CD14-positive monocyte (primary cell): ENCODE measurements at regions not wholly inside any gene's neighbourhood (a gene's known extent, or its start where the extent isn't known, plus 50 kb on each side); places are given as distances from the start of the nearest gene placed in this dataset.

Source experiments
- DNase-seq, 3 donors: peaks; one replicate each; pipeline ENCODE4 v3.0.0-alpha.2; 2011 to 2022
- H2AFZ ChIP-seq: 2 replicates; pipeline ENCODE4 v1.6.0; 2012; ENCODE audit warnings: mild to moderate bottlenecking, low read depth, low read length, inconsistent platforms; ENCODE audit not compliant: insufficient read depth, poor library complexity, severe bottlenecking
- H3K27ac ChIP-seq, 2 donors: 1 replicate in 1 of 2; 2 replicates in 1 of 2; pipeline ENCODE4 v1.5.1; 2012 to 2013; ENCODE audit warnings: low read length in 2 of 2, control low read depth in 1 of 2, inconsistent platforms in 1 of 2, low read depth in 1 of 2, mild to moderate bottlenecking in 1 of 2
- H3K27me3 ChIP-seq, 2 donors: one replicate each; pipeline versions ENCODE4 v1.6.0 to v1.6.1; 2011 to 2013; ENCODE audit warnings: low read length in 2 of 2; ENCODE audit not compliant: control insufficient read depth in 2 of 2, insufficient read depth in 2 of 2
- H3K36me3 ChIP-seq, 2 donors: replicated peaks in 1 of 2; 1 replicate in 1 of 2; 2 replicates in 1 of 2; pipeline versions ENCODE4 v1.5.1 to v1.6.1; 2012 to 2013; ENCODE audit warnings: low read length in 2 of 2, control low read depth in 1 of 2, inconsistent platforms in 1 of 2, mild to moderate bottlenecking in 1 of 2; ENCODE audit not compliant: insufficient read depth in 2 of 2, control insufficient read depth in 1 of 2
- H3K4me1 ChIP-seq, 2 donors: 1 replicate in 1 of 2; 2 replicates in 1 of 2; pipeline versions ENCODE4 v1.5.1 to v1.6.1; 2012 to 2013; ENCODE audit warnings: low read length in 2 of 2, control low read depth in 1 of 2, inconsistent platforms in 1 of 2, mild to moderate bottlenecking in 1 of 2, moderate library complexity in 1 of 2; ENCODE audit not compliant: insufficient read depth in 2 of 2, control insufficient read depth in 1 of 2
- H3K4me2 ChIP-seq: replicated peaks from 2 replicates; pipeline ENCODE3; 2012; ENCODE audit warnings: low read length, moderate library complexity, mild to moderate bottlenecking; ENCODE audit not compliant: poor library complexity, severe bottlenecking; ENCODE audit errors: extremely low read depth
- H3K4me3 ChIP-seq, 3 experiments: fragments of 200-600 bp in 1 of 3; sonication (generic) in 1 of 3; replicated peaks in 1 of 3; 1 replicate in 2 of 3; 2 replicates in 1 of 3; pipeline ENCODE4 v1.5.1; 2011 to 2013; ENCODE audit warnings: low read length in 3 of 3, mild to moderate bottlenecking in 3 of 3, control low read depth in 2 of 3, low read depth in 2 of 3, inconsistent platforms in 1 of 3, moderate library complexity in 1 of 3
- H3K79me2 ChIP-seq: 2 replicates; pipeline ENCODE4 v1.6.0; 2012; ENCODE audit warnings: mild to moderate bottlenecking, control low read depth, inconsistent platforms, low read length, moderate library complexity; ENCODE audit not compliant: insufficient read depth
- H3K9ac ChIP-seq: 2 replicates; pipeline ENCODE4 v1.6.0; 2017; ENCODE audit warnings: low read length, mild to moderate bottlenecking; ENCODE audit not compliant: insufficient read depth, poor library complexity, severe bottlenecking
- H3K9me3 ChIP-seq, 2 donors: replicated peaks in 1 of 2; 1 replicate in 1 of 2; 2 replicates in 1 of 2; pipeline versions ENCODE4 v1.5.1 to v1.6.1; 2012 to 2013; ENCODE audit warnings: low read length in 2 of 2, control low read depth in 1 of 2; ENCODE audit not compliant: control insufficient read depth in 1 of 2, insufficient read depth in 1 of 2
- H4K20me1 ChIP-seq: 2 replicates; pipeline ENCODE4 v1.6.0; 2012; ENCODE audit warnings: mild to moderate bottlenecking, low read length, control low read depth, moderate library complexity; ENCODE audit not compliant: insufficient read depth
- H3K27ac Mint-ChIP-seq, 7 donors: one replicate each; pipeline ENCODE4 v1.8.0; 2020; ENCODE audit warnings: mild to moderate bottlenecking in 7 of 7, mixed read lengths in 7 of 7, moderate library complexity in 6 of 7, inconsistent platforms in 2 of 7
- H3K27me3 Mint-ChIP-seq, 3 donors: one replicate each; pipeline ENCODE4 v1.8.0; 2021 to 2022; ENCODE audit warnings: low read depth in 3 of 3, mild to moderate bottlenecking in 3 of 3, mixed read lengths in 3 of 3, moderate library complexity in 3 of 3, inconsistent platforms in 1 of 3
- H3K36me3 Mint-ChIP-seq, 2 donors: one replicate each; pipeline ENCODE4 v1.8.0; 2020; ENCODE audit warnings: mixed read lengths in 2 of 2, inconsistent platforms in 1 of 2, mild to moderate bottlenecking in 1 of 2
- H3K4me1 Mint-ChIP-seq: one replicate; pipeline ENCODE4 v1.8.0; 2020; ENCODE audit warnings: mild to moderate bottlenecking, mixed read lengths
- H3K4me3 Mint-ChIP-seq, 2 donors: one replicate each; pipeline ENCODE4 v1.8.0; 2020; ENCODE audit warnings: mild to moderate bottlenecking in 2 of 2, mixed read lengths in 2 of 2, moderate library complexity in 1 of 2
- H3K9me3 Mint-ChIP-seq, 7 donors: one replicate each; pipeline ENCODE4 v1.8.0; 2020 to 2022; ENCODE audit warnings: mixed read lengths in 7 of 7, mild to moderate bottlenecking in 6 of 7, moderate library complexity in 6 of 7, inconsistent platforms in 2 of 7
- WGBS: methylation state at CpG from one replicate; pipeline ENCODE4 v1.1.5; 2013; ENCODE audit warnings: missing lambda C conversion rate; ENCODE audit not compliant: insufficient coverage; 5-methylcytosine and 5-hydroxymethylcytosine counted together
- intact Hi-C, 2 donors: fragments of 100-400 bp; cut with micrococcal nuclease; formaldehyde crosslinking; loops; one replicate each; pipeline versions ENCODE4 v1.15.0 to v1.15.1; 2023
- TF ChIP-seq, protein P1 (sequence below): fragments of 200-600 bp; IDR thresholded peaks from one replicate; pipeline ENCODE4 v1.8.0; 2022; ENCODE audit warnings: antibody characterized with exemption, mild to moderate bottlenecking

GRCh38 chr4:10743357-10743756 is 58.8 kb upstream of the CLNK start:
- Histone ChIP-seq H3K27me3 (no peaks in the 10 kb centered on the region), H3K4me1 (no peaks in the 10 kb centered on the region), H3K4me3 (no peak overlapping the region), H3K36me3 (no peaks in the 10 kb centered on the region), H3K79me2 (no peaks in the 10 kb centered on the region), H3K9ac (no peak overlapping the region), H3K4me2 (no peak overlapping the region), H3K9me3 (no peaks in the 10 kb centered on the region), H2AFZ (no peak overlapping the region), H4K20me1 (no peaks in the 10 kb centered on the region), H3K27ac (no peak overlapping the region)
- Mint-ChIP-seq H3K4me3 (no peak overlapping the region), H3K9me3 (no peaks in the 10 kb centered on the region), H3K27me3 (peaks cover 0 to 2% (median 2%) of the 10 kb centered on the region in 3 donors), H3K36me3 (no peaks in the 10 kb centered on the region), H3K27ac (no peak overlapping the region), H3K4me1 (no peaks in the 10 kb centered on the region)
- intact Hi-C loops = no loop called here
- TF ChIP-seq, protein P1, sequence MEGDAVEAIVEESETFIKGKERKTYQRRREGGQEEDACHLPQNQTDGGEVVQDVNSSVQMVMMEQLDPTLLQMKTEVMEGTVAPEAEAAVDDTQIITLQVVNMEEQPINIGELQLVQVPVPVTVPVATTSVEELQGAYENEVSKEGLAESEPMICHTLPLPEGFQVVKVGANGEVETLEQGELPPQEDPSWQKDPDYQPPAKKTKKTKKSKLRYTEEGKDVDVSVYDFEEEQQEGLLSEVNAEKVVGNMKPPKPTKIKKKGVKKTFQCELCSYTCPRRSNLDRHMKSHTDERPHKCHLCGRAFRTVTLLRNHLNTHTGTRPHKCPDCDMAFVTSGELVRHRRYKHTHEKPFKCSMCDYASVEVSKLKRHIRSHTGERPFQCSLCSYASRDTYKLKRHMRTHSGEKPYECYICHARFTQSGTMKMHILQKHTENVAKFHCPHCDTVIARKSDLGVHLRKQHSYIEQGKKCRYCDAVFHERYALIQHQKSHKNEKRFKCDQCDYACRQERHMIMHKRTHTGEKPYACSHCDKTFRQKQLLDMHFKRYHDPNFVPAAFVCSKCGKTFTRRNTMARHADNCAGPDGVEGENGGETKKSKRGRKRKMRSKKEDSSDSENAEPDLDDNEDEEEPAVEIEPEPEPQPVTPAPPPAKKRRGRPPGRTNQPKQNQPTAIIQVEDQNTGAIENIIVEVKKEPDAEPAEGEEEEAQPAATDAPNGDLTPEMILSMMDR = no peak
- 100% methylated on average over 1 of the region's 3 CpGs for WGBS
- no peak for DNase-seq

DNA sequence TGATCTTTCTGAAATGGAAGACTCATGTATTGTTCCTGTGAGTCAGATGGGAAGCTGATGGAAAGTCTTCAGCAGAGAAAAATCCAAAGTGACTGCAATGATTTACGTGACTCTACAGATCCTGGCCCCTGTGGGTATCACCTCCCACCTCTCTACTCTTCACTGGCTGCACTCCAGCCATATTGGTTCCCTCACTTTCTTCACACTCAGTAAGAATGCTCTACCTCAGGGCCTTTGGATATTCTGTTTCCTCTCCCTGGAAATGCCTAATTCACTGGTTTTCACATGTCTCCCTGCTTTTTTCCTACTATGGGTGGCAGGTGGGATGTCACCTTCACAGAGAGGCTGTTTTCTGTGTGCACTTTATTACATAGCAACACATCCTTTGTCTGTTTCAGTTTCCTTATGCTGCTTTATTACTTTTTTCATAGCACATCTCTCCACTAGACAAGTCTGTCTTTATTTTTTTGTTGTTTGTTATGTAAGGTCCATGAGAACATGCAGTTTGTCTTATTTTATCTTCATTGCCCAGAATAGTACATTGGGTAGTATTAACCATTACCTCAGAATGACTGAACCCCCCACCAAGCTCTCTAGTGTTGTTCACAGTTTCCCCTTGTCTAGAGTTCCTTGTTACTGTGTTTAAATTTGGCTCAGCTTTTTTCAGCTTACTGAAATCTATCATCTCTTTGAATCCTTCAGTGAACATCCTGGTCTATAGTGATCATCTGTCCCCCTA is 57.6 kb upstream of the CLNK start:
- DNase-seq = no peak
- no peak overlapping the region for H3K27ac ChIP-seq
- WGBS = 100% methylated on average over 1 of the region's 1 CpG
- H3K79me2 ChIP-seq = no peaks in the 10 kb centered on the region
- H3K9me3 Mint-ChIP-seq = no peaks in the 10 kb centered on the region
- H3K36me3 ChIP-seq = no peaks in the 10 kb centered on the region
- H4K20me1 ChIP-seq = no peaks in the 10 kb centered on the region
- no peak overlapping the region for H3K4me3 Mint-ChIP-seq
- H3K9ac ChIP-seq = no peak overlapping the region
- no peaks in the 10 kb centered on the region for H3K4me1 ChIP-seq
- H3K4me3 ChIP-seq = no peak overlapping the region
- no peaks in the 10 kb centered on the region for H3K27me3 ChIP-seq
- TF ChIP-seq, protein P1 = no peak
- peaks cover 0 to 2% (median 2%) of the 10 kb centered on the region in 3 donors for H3K27me3 Mint-ChIP-seq
- H3K36me3 Mint-ChIP-seq = no peaks in the 10 kb centered on the region
- no peaks in the 10 kb centered on the region for H3K9me3 ChIP-seq
- no peak overlapping the region for H3K27ac Mint-ChIP-seq
- H3K4me2 ChIP-seq = no peak overlapping the region
- intact Hi-C loops = no loop called here
- no peaks in the 10 kb centered on the region for H3K4me1 Mint-ChIP-seq
- no peak overlapping the region for H2AFZ ChIP-seq
